GM19455 (cell line): ENCODE measurements at regions not wholly inside any gene's neighbourhood (a gene's known extent, or its start where the extent isn't known, plus 50 kb on each side); places are given as distances from the start of the nearest gene placed in this dataset.
"Not testable (repeated sequence)": the region's sequence is repeated elsewhere in the genome, so short reads cannot be mapped to it uniquely, and the experiment has no call there.

ENCODE experiments used
- ATAC-seq: cut with Tn5 transposase; IDR thresholded peaks from one replicate; pipeline ENCODE4 v1.9.1; 2021; ENCODE audit not compliant: unreplicated experiment

DNA sequence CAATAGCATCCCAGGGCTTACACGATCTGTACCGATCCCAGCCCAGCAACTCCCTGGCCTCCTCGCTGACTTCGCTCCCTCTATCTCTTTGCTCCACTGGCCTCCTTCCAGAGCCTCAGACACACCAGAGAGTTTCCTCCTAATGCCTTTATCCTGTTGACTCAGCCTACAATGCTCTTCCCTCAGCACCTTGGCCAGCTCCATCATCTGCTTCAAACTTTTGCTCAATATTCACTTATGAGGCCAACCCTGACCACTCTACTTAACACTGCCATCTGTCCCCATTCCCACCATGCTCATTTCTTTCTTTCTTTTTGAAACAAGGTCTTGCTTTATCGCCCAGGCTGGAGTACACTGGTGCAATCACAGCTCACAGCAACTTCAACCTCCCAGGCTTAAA lies 180.9 kb downstream of the CEP170 start:
- not testable (repeated sequence) for ATAC-seq

DNA sequence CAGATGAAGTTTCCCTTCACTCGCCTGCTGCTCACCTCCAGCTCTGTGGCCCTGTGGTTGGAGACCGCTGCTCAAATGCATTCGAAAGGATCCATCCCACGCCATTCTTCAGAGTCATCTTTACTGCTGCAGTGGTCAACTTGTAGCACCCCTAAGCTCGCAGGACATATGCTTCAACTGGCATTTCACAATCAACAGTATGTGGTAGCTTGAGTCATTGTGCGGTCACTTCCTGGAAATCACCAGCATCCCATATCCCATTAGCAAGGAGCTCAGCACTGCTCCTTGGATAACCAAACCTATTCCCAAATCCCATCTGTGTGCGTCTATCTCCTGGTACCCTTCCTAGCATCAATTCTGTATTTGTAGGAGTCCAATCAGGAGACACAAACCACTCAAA lies 188.0 kb downstream of the CEP170 start:
- ATAC-seq: not testable (repeated sequence)

DNA sequence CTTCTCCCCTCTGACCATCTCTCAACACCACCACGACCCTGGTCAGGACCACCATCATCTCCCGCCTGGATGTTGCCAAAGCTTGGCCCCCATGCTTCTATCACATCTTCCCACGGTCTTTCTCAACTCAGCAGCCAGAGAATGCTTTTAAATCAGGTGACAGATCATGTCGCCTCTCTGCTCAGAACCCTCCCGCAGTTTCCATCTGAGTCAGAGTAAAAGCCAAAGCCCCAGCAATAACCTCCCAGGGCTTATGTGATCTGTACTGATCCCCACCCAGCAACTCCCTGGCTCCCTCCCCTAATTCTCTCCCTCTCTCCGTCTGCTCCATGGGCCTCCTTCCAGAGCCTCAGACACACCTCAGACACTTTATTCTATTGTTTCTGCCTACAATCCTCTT lies 193.1 kb downstream of the CEP170 start:
- ATAC-seq: not testable (repeated sequence)

DNA sequence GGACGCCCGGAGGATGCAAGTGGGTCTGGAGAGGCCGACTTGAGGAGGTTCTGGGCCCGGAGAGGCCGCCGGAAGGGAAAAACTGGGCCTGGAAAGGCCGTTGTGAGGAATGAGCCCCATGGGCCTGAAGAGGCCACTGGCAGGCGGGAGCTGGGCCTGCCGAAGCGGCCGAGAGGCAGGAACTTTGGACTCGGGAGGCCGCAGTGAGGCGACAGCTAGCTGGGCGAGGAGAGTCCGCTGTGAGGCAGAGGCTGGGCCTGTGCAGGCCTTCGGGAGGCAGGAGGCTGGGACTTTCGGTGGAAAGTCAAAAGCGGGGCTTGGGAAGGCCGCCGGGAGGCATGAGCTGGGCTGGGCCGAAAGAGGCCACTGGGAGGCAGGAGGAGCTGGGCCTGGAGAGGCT lies 199.6 kb downstream of the CEP170 start:
- ATAC-seq: not testable (repeated sequence)

DNA sequence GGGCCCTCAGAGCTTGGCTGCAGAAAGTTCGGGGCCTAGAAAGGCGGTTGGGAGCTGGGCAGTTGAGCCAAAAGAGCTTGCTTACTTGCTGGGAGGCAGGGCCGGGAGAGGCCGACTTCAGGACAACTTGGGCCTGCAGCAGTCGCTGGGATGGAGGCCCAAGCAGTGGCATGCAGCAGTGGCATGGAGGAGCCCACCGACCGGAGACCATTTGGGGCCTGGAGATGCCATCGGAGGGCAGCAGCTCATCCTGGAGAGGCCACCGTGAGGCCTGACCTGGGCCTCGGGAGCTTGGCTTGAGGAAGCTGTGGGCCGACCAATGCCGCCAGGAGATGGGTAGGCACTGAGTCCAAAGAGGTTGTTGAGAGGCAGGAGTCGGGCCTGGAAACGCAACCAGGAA lies 200.0 kb downstream of the CEP170 start:
- ATAC-seq: not testable (repeated sequence)

DNA sequence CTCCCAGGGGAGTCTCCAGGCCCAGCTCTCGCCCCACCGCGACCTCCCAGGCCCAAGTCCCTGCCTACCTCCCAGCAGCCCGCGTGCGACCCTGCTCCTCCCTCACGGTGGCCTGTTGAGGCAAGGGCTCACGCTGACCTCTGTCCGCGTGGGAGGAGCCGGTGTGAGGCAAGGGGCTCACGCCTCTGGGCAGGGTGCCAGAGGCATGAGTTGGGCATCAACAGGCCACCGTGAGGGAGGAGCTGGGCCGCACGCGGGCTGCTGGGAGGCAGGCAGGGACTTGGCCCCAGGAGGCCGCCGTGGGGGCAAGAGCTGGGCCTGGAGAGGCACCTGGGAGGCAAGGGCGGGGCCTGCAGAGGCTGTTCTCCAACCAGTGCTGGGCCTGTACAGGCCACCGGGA lies 200.4 kb downstream of the CEP170 start:
- ATAC-seq: not testable (repeated sequence)

DNA sequence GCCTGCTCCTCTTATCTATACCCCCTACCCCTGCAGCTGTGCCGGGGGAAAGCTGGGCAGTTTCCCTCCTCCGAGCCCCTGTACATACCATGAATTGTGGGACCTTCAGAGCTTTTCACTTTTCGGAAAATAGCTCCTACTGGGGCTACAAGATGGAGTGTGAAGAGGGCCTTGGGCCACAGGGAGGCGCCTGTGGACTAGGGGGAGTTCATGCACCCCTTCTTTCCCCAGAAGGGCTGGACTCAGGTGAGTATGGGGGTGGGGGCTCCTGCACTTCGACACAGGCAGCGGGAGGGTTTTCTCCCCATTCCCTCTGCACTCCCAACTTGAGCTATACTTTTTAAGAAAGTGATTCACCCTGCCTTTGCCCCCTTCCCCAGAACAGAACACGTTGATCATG lies 202.0 kb downstream of the CEP170 start:
- ATAC-seq: not testable (repeated sequence)

DNA sequence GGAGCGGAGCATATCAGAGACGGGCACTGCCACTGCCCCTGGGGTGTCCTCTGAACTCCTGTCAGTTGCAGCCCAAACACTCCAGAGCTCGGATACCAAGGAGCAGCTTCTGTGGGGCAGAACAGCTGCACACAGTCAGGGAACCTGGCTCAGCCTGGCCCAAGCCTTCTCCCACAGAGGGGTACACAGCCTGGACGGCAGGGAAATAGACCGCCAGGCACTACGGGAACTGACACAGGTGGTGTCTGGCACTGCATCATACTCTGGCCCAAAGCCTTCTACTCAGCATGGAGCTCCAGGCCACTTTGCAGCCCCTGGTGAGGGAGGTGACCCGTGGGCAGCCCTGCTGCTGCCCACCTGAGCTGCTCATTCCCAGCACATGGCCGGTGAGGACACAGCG lies 204.5 kb downstream of the CEP170 start:
- not testable (repeated sequence) for ATAC-seq

DNA sequence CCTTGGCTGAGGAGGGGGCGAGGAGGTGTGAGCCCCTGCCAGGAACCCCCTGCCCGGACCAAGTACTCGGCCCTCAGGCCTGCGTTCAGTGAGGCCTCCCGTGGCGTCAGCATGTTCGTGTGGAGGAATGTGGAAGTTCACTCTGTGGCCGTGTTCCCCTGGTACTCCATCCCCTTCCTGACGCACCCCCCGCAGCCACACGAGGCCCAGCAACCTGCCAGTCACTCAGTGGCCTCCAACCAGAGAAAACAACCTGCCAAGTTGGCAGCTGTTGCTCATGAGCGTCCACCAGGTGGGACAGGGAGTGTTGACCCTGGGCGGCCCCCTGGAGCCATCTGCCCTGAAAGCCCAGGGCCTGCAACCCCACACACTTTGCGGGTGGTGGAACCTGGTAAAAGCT lies 205.4 kb downstream of the CEP170 start:
- not testable (repeated sequence) for ATAC-seq

DNA sequence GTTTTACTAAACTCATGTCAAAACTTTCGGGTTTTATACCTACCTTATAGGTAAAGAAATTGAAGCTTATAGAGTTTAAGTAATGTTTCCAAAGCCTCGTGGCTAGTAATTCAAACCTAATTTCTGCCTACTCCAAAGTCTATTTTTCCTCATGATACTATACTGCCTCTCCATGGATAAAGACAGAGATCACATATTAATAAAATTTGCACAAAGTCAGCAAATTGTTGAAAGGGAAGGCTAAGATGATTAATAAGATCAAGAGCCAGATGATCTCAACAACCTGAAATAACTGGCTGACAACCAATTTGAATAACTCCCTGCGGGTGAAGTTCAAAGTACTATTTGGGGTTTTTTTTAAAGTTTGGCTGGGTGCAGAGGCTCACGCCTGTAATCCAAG lies 233.7 kb downstream of the CEP170 start:
- ATAC-seq: not testable (repeated sequence)

DNA sequence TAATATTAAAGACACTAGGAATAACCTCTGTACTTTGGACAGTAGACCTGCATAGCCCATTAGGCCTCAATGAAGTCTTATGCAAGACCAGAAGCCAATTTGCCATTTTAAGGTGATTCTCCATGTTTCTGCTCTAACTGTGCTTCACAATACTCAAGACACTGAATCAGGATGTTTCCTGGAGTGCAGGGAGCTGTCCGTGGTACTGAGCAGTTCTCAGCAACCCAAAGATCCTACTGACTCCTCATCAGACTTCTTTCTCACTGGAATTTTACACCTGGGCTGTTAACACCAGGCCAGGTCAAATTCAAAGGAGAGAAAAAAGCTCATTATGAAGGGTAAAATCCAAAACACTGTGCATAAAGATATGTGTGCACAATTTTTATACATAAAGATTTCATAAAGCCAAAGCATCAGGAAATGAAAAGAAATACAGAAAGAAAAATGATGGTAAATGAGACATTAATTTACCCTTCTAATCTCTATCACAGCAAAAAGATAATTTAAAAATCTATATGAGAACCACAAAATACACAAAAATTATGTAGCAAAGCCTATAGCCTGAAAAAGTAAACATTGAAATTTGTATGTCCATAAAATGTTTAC lies 235.9 kb downstream of the CEP170 start:
- ATAC-seq: not testable (repeated sequence)

DNA sequence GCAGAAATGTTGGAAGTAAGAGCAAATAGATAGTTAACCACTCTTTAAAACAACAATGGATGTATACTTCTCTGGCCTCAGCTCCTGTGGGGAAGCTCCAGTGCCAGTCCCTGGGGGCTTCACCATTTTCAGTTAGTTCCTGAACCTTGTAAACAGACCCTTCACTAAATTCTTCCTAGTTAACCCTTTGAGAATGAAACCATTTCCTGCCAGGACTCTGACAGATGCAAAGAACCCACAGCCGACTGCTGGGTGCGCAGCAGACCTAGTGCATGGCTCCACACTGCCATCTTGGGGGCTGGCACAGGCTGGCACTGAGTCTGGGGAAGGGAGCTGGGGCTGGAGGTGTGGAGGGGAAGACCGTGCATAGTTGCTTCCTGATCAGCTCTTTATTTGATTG lies 244.4 kb downstream of the CEP170 start:
- ATAC-seq: not testable (repeated sequence)

DNA sequence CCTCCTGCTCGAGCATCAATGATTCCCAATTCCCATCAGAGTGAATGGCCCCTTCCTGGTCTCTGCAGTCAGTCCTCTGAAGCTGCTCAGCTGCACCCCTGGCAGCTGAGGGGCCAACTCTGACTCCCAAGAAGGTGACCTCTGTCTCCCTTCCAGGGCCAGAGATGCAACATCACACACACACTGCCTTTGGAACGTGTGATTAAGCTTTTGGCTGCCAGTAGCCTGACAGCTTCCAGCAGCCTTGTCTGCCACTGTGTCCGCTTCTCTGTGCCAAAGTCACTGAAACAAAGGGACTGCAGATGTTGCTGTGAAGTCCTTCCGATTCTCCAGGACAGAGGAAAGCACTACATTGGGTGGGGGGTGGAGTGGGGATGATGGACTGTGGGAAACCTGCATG lies 254.1 kb downstream of the CEP170 start:
- ATAC-seq: not testable (repeated sequence)

DNA sequence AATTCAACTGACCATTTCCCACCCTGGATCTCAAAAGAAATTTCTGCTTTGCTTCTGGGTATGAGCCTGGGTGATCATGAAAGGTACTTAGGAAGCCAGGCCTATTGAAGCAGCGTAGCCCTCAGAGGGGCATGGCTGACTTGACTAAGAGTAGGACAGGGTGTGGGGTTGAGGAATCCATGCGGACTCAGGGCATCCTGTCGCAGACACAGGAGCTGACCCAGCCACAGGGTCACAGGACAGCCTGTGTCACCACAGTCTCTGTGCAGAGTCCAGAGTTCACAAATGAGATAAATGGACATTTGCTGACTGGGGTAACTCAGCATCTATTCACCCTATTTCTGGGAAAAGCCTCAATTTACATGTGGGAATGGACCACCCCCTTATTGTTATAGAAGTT lies 262.3 kb downstream of the CEP170 start:
- not testable (repeated sequence) for ATAC-seq

DNA sequence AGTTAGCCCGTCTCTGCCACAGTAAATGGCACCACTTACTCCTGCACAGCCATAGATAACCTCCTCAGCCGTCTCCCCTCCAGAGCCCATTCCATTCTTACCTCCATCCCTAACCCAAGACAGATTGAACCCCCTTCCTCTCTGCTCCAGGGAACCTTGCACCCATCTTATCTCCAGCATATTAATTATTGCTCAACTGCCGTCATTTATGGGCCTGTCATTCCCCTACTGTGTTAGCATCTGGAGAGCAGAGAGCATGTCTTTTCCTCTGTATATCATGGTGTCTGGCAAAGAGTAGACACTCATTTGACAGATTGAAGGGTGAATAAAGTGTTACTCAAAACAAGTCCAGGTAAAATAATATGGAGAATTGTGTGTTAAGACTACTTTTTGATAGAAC lies 270.0 kb downstream of the CEP170 start:
- not testable (repeated sequence) for ATAC-seq

DNA sequence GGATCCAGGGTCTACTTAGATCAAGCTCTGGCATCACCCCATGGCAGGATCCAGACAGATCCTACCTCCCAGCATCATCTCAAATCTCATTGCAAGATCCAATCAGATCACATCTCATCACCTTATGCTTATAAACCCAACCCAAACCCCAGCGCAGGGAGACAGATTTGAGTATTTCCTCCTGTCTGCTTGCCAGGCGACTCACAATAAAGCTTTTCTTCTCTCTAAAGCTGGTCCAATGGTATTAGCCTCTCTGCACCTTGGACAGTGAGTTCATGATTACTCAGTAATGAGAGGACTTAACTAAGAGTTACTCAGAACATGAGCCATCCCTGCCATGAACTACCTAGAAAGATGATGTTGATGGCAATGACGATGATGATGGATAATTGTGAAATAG lies 281.7 kb downstream of the CEP170 start:
- ATAC-seq: not testable (repeated sequence)

DNA sequence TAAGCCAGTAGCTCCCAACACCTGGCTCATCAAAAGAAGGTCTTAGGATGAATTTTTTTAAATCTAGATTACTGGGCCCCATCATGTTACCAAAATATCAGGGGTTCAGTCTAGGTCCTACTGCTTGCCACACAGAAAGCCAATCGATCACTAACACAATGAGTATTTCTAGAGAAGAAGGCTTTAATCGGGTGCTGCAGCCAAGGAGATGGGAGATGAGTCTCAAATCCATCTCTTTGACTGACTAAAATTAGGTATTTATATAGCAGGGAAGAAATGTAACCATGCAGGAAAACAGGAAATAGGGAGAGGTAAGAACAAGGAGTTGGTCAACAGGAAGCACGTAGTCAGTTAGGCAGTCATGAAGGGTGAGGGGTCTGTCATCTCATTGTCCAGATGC lies 288.2 kb downstream of the CEP170 start:
- ATAC-seq: no peak

DNA sequence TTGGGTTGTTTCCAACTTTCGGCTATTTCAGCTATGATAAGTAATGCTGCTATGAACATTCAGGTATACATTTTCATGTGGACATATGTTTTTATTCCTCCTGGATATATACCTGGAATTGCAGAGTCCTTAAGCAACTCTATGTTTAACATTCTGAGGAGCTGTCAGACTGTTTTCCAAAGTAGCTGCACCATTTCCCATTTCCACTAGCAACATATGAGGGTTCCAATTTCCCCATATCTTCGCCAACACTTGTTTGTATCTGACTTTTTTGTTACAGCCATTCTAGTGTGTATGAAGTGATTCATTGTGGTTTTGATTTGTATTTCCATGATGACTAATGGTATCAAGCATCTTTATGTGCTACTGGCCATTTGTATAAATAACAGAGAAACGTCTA lies 295.7 kb downstream of the CEP170 start:
- ATAC-seq: not testable (repeated sequence)

DNA sequence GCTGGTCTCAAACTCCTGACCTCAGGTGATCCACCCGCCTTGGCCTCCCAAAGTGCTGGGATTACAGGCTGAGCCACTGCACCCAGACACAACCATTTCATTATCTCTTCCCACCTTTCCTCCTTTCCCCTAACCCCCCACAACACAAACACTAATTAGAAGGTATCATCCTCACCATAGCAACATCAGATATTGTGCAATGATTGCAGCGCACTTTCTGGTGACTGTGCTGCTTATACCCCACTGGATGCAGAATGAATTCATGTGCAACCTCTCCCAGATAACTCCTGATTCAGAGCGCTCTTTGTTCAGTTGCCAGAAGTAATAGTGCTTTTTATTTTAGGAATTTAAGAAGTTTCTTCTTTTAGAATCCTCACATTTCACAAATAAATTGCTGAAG lies 300.1 kb downstream of the CEP170 start:
- ATAC-seq: not testable (repeated sequence)

DNA sequence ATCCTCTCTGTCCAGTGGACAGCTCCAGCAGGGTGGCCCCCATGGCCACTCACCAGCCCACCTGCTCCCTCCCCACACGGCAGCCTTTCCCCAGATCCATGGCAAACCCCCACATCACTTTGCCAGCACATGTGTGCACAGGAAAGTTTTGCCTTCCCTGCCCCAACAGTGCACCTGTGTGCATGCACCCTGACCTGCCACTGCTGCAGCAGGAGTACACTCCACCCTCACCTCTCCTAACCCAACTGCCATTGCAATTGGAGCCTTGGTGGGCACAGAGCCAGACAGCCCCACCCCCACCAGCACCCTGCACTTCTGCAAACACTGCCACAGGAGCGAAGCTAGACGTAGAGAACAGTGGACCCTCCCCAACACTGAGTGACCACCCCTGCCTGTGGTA lies 308.9 kb downstream of the CEP170 start:
- ATAC-seq: no peak

DNA sequence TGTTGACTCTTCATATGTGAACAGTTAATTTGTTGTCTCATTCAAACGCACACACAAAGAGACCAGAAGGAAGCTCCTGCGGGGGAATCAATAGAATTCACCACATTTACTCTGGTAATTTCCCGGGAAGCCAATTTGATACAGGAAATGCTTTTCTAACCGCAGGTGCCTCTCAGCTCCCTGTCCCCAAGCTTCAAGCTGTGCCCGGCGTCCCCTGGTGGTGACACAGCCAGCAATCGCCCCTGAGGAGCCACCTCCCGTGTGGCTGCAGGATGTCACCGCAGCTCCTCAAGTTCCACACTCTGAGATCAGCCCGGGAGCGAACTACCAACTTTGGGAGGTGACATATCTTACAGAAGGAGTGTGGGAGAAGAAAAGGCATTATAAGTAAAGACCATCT lies 318.4 kb downstream of the CEP170 start:
- not testable (repeated sequence) for ATAC-seq

DNA sequence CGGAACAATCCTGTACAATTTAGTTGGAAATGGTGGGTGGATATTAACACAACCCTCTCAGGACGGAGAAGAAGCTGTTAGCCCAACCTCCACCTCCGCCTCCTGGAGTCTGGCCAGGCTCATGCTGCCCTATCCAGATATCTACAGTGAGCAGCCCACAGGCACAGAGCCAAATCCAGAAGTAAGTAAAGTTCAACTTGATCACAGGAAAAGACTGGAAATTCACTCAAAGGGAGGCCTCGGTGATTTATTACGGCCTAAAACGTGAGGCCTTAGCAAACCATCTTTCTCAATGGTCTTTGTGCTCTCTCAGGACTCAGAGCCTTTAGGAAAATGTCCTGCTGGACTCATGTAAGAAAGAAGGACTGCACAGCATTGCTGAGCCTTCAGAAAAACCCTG lies 330.4 kb downstream of the CEP170 start:
- ATAC-seq: not testable (repeated sequence)

DNA sequence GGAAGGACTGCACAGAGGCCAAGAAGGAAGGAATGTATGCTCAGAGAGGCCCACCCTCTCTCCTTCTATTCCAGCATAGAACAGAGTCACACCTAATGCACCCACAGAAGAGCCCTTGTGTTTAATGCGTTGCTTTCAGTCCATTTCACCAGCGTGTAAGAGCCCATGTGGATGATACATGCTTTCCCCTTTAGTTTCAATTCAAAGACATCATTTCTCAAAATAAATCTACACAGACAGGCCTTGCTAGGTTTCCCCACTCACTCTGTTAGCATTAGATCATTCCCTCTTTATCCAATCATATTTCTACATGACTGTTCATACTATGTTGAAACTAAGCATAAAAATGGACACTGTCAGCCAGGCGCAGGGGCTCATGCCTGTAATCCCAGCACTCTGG lies 331.5 kb downstream of the CEP170 start:
- not testable (repeated sequence) for ATAC-seq
